SH-SY5Y (cell line): ENCODE measurements at regions not wholly inside any gene's neighbourhood (a gene's known extent, or its start where the extent isn't known, plus 50 kb on each side); places are given as distances from the start of the nearest gene placed in this dataset.

Source experiments
- GATA2 ChIP-seq: IDR thresholded peaks from 2 replicates; pipeline ENCODE4 v1.6.1; 2011; ENCODE audit warnings: mild to moderate bottlenecking, low read depth, low read length
- GATA3 ChIP-seq: IDR thresholded peaks from 2 replicates; pipeline ENCODE4 v1.6.1; 2011; ENCODE audit warnings: low read depth, mild to moderate bottlenecking, low read length, moderate library complexity

GRCh38 chr17:22507823-22508222, 815.5 kb downstream of the KCNJ18 start:
- TF ChIP-seq GATA2 (no peak), GATA3 (no peak)
